GM19240 (cell line): ENCODE measurements at regions not wholly inside any gene's neighbourhood (a gene's known extent, or its start where the extent isn't known, plus 50 kb on each side); places are given as distances from the start of the nearest gene placed in this dataset.

Experiments used
- DNase-seq: peaks from one replicate; pipeline ENCODE4 v3.0.0; 2011; ENCODE audit warnings: low spot score; ENCODE audit not compliant: insufficient read length

DNA sequence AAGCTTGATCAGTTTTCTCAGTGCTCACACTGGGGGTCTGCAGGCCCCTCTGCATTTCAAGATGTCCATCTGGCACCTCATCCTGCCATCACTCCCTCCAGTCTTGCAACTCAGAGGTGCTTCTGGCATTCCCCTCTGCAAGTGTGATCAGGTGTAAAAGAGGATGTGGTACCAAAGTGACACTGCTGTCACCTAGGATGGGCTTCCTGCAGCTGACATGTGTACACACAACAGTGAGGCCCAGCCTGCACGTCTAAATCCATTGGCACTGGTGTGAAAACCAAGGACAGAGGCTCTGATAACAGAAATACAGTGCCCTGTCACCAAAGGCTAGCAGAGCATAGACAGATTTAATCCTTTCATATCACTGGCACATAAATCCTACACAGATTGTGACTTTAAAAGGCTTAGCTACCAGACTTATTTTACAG, 162.5 kb upstream of the CELF2 start:
- DNase-seq: no peak

DNA sequence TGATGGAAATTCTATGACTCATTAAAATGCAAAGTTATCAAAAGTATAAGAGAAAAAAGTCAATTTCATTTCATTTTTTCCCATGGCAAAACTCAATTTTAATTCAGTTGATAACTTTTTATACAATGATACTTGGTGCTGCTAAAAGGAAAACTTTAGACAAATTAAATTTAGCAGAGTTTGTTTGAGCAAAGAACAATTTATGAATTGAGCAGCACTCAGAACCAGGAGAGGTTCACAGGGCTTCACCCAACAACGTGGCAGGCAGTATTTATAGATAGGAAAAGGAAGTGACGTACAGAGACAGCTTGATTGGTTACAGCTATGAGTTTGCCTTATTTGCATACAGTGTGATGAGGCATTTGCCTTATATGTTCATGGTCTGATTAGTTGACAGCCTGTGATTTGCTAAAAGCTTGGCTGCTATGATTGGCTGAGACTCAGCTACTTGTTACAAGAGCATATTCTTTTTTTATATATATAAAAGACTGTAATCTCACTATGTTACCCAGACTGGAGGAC, 157.2 kb upstream of the CELF2 start:
- DNase-seq: no peak

DNA sequence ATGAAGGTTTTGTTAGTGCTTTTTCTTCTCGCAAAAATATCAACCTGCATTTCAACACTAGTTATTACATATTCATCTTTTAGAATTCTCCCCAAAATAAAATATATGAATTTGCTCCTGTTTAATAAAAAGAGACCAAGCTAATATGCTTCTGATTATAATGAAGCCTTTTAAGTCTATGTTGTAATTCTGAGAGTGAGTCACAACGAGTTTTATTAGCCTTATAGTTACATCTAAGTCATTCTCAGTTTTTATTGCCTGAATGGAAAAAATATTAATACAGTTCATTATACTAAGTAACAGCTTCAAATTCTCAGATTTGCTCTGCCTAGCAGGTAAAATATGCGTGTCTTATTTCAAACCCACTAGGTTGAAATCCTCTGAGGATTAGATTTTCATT, 152.4 kb upstream of the CELF2 start:
- DNase-seq: no peak

DNA sequence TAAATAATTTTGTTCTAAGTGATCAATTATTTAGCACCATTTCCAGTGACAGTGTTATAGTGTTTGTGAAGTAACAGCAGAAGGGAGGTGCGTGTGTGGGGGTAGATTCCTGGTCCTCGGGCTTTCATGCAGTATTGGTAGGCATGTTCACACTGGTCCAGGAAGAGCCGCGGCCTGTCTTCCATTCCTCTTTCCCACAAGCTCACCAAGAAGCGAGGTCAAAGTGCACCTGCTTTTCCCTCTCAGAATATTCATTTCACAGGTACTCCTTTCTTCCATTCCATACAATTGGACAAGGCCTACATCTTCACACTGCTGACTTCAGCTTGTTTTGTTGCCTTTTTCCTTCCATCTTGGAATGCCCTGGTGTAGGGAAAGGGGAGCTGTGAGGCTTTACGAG, 151.8 kb upstream of the CELF2 start:
- DNase-seq: no peak

DNA sequence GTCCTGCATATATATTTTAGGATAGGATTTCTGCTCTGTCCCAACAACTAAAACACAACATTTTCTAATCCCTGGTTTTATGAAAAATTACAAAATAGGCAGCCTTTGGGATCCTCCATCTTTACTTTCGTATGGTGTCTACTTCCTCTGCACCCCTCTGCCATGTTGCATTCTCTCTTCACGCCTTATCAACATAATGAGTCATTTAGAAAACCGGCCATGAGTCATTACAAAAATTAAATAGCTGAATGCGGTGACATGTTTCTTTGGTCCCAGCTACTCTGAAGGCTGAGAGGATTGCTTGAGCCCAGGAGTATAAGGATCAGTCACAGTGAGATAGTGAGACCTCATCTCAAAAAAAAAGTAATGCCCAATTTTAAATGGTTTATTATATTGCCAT, 148.1 kb upstream of the CELF2 start:
- DNase-seq: no peak

DNA sequence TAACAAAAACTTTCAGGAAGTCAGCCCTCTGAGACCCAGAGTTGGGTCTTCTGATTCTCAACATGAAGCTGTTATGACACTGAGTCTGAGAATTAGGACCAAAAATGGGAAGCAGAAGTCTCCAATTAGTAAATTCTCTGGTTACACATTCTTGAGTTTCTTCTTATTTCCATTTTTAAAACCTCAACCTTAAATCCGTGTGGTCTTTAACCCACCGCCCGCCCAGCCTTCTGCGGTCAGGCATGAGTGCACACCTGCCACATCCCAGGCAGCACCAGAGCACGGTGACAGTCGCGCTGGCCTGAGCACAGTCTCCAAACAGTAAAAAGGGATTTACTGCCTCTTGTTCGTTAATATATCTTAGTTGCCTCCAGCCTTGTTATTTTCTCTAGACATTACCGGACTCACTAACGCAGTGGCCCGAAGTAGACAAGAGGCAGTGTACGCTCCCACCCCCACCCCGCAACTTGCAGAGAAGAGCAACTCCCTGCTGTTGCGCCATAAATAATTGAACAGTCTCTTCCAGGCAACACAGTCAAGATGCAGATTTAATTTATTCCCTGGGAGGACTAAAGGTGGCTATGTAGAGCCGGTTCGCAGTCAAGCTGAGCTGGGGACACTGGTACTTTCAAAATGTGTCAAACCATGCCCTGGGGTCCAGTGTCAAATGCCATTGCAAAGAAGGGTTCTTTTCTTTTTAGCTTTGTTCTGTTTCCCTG, 147.0 kb upstream of the CELF2 start:
- DNase-seq: no peak

DNA sequence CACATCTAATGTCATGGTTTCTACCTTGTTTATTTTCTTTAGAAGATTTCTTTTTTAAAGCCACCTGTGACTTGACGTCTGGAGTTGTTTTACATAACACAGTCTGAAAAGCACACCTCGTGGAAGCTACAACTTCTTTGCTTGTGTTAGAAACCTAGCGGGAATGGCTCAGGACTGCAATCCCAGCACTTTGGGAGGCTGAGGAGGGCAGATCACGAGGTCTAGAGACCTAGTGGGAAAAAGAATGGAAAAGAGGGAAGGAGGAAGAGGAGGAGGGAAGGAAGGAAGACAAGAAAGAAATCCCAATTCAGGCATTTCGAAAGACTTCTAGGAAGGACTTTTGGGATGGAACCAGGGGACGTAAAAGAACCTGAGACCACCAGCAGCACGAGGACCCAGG, 146.3 kb upstream of the CELF2 start:
- no peak for DNase-seq

DNA sequence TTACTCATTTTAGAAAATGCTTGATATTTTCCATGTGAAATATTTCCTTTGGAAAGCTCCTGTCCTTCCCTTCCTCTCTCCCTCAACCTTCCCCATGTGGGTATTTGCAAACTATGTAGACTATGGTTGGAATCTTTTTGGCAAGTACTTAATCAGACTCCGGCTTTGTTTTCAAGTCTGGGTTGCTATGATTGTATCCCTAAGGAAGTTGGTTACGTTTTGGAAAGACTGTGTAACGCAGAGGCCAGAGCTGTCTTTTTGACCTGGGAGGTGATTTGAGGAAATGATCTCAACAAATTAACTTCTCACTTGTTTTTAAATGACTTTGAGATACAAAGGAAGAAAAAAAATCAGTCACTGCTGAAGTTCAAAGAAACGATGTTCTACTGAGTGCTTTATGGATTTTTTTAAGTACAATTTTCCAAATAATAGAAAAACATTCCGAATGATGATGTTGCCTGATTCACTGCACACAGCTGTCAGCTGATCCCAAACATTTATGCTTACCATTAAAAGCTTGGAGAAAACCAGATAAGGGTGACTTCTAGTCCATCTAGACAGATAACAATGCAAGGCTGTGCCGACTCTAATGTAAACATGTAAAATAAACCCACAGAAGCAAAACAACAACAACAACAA, 145.5 kb upstream of the CELF2 start:
- no peak for DNase-seq

DNA sequence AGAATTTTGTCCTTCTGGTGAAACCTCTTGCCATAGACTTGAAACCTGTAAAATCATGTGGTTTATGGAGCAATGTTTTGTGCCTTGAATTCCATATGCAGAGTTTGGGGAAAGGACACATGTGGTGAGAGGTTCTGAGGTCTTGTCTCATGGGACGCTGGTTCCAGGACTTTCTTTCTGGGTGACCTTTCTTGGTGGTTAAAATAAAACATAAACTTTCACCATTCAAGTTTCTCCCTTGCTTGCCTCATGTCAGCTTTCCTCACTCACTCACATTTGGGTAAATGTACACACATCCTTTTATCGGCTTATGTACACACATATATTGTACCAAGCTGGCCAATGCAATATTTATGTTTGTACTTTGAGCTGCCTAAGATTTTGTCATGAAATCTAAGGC, 144.9 kb upstream of the CELF2 start:
- no peak for DNase-seq

DNA sequence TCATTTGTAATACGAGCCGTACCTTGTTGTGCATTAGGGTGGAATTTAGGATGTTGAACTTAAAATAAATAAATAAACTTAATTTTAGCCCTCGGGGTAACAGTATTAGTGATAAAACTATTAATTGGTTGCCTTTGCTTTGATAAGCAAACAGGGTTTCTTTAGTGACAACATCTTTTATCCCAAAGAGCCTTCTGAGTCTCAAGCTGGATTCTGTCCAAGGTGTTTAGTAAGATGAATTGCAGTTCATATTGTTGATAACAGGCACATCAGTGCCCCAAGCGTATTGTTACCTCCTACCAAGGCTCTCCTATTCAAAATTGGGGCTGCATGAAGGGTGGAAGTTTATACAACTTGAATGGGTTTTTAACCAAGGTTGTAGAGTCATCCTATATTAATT, 144.4 kb upstream of the CELF2 start:
- no peak for DNase-seq

DNA sequence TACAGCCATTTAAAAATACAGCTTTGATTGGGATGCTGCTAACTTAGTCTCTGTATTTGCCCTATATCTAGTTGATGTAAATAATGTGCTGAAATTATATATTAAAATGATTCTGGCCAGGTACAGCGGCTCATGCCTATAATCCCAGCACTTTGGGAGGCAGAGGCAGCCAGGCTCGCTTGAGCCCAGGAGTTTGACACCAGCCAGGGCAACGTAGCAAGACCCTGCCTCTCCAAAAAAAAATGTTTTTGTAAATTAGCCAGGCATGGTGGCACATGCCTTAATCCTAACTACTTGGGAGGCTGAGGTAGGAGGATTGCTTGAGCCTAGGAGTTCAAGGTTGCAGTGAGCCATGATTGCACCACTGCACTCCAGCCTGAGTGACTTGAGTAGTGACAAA, 143.8 kb upstream of the CELF2 start:
- DNase-seq: no peak

DNA sequence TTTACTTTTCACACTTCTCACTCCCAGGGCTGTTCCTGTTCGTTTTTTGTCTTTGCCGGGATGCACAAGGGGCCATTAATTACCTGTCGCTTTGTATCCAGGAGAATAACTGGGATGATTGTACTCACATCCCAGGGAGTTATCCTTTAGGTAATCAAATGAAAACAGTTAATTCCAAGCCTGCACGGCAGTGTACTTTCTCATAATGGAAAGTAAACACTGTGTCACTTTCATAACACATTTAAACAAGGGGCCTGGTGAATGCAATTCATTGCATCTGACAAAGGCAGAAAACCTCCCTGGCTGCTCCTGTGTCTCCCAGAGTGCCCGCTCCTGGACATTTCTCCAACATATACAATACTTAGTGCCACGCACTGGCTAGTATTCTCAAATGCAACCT, 138.7 kb upstream of the CELF2 start:
- no peak for DNase-seq

DNA sequence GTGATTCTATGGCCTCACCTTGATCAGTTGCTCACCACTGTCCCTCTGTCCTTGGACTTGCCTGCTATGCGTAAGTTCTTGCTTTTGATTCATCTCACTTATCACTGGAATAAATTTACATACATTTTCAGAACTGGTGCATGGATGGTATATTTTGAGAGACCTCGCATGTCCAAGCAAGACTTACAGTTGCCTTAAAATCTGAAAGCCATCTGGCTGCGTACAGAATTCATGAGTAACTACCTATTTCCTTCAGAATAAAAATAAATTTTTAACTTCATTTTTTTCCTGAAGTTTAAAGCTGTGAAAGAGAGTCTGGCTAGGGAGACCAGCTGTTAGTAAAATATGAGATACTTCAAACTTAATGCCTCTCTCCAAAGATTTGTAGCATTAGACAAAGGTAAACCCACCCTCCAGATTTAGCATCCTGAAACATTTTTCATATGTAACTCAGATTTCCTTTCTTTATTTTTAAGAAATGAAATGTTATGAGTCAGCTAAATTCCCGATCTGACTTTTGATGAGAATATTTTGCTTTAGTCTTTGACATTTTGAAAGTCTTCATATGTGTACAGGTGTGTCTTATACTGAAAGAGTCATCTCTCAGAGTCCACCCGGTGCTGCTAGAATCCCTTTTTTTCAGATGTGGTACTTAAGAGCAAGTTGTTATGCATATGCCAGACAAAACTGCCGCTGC, 136.4 kb upstream of the CELF2 start:
- DNase-seq: no peak

DNA sequence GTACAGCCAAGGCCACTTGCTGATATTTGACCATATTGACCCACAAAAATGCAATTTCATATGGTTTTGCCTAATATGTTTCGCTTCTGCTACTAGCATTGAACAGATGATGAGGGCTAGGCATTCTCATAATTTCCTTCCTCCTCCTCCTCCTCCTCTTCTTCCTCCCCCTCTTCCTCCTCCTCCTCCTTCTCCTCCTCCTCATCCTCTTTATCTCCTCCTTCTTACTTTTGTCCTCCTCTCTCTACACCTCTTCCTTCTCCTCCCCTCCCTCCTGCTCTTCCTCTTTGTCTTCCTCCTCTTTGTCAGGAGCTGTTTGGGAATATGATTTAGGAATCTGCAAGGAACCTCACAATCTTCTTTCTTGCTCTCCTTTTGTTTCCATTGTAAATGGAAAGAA, 133.9 kb upstream of the CELF2 start:
- no peak for DNase-seq

DNA sequence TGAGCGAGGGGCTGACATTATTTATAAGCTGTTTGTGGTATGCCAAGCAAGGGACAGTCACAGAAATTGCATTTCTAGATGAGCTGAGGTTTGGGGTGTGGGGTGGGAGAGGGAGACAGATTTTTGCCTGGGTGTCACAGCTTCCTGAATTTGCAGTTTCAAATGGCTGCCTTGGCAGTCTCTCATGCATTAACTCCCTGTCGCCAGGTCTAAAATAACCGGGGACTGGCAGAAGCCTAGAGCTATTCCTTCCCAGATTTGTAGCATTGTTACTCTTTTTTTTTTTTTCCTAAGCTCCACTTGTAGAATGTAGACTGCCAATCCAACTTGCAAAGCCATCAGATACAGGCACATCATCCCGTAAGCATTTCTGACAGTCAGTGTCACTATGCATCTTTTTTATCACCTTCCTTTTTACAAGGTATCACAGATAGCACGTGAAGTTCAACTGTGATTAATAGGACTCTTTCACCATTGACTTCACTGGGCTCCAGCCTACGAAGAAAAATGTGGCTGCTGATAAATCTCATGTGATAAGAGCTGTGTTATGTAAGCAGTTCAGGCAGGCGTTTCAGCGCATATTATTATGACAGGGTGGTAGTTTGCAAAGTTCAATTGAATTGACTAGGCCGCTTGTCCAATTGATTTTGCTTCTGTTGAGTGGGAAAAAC, 130.7 kb upstream of the CELF2 start:
- no peak for DNase-seq

DNA sequence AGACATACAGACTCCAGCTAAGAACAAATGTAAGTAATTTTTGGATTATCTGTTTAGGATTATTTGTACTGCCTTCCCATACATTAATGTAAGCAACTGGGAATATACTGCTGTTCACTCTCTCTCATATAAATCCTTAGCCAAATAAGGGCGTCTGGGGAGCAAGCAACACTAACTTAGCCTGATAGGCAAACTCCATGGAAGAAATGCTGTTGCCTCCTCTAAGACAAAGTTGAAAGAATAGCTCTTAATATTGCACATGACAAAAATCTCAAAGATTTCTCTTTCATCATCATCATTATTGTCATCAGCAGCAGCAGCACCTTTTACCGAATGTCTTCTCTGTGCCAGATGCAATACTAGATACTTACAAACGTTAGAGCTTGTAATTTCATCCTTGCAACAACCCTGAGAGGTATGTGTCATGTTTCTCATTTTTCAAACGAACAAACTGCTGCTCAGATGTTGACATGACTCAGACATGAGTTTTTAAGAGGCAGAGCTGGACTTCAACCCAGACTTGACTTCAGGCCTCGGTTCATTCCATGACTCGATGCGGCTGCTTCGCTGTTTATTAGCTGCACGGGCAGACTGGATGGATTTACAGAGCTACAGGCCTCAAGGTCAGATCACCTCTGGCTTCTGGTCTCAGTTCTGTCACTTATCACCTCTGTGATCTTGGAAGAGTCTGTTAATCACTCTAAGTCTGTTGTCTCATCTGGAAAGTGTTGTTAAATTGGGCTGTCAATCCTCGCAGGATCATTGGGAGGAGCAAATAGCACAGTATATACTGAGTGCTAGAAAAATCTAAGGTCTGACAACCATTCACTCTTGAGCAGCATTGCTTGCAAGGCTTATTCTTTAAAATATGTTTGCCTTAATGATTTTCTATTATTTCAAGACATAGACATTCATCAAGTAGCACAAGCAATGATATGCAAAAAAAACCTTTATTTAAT, 126.3 kb upstream of the CELF2 start:
- no peak for DNase-seq

DNA sequence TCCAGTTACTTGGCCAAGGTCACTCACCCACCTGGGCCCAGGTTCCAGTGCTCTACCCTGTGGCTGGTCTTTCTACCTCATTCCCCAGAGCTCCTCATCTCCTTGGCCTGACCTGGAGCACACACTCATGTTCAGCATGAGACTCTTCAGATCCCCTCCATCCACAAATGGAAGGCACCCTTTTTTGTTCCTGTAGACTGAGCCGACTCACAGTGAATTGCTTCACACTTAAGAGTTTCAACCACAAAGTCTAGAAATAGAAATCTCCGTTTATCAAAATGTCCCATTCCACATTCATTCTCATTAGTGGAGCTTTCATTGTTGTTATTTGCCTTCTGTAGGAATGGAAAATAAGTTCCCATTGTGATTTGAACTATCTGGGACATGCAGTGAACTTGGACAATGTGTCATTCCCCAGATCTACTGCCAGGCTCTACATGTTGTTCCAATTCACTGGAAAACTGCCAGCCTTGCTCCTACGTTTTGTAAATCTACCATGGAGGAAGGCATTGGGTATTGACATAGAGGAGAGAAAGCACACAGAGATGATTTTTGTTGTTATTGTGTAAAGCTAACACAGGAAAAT, 125.3 kb upstream of the CELF2 start:
- no peak for DNase-seq

DNA sequence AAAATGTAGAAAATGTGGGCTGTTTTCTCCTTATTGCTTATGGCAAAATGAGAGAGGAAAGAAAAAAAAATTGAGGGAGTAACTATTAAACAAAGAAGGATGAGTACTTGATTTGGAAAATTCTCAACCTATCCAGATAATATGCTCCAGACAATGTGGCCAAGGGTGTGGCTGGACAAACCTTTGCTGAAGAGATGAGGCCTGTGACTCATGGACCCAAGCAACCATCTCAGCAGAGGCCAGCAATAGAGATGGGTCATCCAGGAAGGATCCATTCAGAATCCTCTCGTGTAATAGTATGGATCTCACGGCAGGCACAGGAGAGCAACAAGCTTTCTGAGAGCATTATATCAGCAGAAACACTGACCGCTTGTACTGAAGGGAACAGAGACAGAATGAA, 120.3 kb upstream of the CELF2 start:
- DNase-seq: no peak

DNA sequence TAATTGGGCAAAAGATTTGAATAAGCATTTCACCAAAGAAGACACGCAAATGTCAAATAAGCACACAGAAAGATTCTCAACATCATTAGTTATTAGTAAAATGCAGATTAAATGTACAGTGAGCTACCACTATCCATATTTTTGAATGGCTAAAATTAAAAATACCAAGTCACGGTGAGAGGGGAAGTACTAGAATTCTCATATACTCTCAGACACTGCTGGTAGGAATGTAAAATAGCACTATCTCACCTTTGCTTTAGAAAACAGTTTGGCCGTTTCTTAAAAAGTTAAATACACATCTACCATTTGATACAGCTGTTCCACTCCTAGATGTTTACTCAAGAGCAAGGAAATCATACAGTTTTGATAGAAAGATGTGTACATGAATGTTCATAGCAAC, 115.8 kb upstream of the CELF2 start:
- DNase-seq: no peak

DNA sequence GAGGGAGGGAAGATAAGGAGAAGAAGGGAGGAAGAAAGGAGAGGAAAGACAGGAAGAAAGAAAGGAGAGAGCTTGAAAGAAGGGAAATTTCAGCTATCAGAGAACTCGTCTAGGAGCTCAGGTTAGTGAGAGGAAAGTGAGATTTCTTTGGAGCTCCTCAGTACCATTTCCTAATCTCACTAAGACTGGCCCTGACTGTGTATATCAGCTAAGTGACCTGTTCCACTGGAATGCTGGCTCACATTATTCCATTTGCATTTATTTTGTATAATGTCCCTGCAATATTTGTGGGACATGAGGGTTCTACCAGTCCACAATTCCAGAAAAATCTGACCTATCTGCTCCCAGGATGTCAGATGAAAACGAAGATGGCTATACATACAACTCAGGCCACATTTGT, 114.7 kb upstream of the CELF2 start:
- no peak for DNase-seq

DNA sequence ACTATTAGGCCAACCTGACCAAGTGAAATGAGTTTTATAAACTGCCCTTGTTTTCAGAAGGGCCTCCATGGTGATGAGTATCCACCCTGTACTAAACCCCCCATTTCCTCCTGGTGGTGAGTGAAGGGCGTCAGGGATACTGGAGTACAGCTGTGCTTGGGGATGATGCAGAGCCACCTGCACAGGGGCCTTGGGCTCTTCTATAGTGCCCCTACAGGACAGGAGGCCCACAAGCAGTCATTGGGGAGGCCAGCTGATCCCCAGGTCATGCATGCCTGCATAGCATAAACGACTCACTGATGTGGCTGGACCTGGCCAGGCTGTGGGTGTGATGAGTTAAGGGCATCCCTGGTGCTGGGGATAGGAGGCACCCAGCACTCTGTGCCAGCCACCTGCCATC, 114.1 kb upstream of the CELF2 start:
- DNase-seq: no peak
